HEK293T (cell line): ENCODE measurements at regions not wholly inside any gene's neighbourhood (a gene's known extent, or its start where the extent isn't known, plus 50 kb on each side); places are given as distances from the start of the nearest gene placed in this dataset.

Source experiments
- CTCF ChIA-PET: fragments of 350-600 bp; formaldehyde crosslinking; extraction: SDS; loops from one replicate; lab custom pipeline; 2021; ENCODE audit warnings: antibody characterized with exemption, inconsistent platforms; lab: Yijun Ruan, JAX
- POLR2A ChIA-PET: fragments of 350-600 bp; formaldehyde crosslinking; extraction: SDS; loops from one replicate; lab custom pipeline; 2020; ENCODE audit warnings: antibody characterized with exemption, inconsistent platforms; lab: Yijun Ruan, JAX
- DNase-seq: peaks from one replicate; pipeline ENCODE4 v3.0.0; 2012; ENCODE audit warnings: mixed read lengths; ENCODE audit errors: extremely low spot score
- ARNT ChIP-seq: fragments of 450-650 bp; IDR thresholded peaks from 2 replicates; pipeline ENCODE4 v1.6.1; 2017; ENCODE audit warnings: mild to moderate bottlenecking
- BHLHE40 ChIP-seq: fragments of 450-650 bp; IDR thresholded peaks from 2 replicates; pipeline ENCODE4 v1.6.1; 2016; ENCODE audit warnings: mild to moderate bottlenecking, moderate library complexity, borderline replicate concordance
- CTBP1 ChIP-seq: fragments of 450-650 bp; IDR thresholded peaks from 2 replicates; pipeline ENCODE4 v1.6.1; 2016; ENCODE audit warnings: borderline replicate concordance
- ELF4 ChIP-seq: fragments of 450-650 bp; IDR thresholded peaks from 2 replicates; pipeline ENCODE4 v1.6.1; 2017; ENCODE audit warnings: antibody characterized with exemption
- FOXA1 ChIP-seq: fragments of 450-650 bp; IDR thresholded peaks from 2 replicates; pipeline ENCODE4 v1.6.1; 2016; ENCODE audit warnings: mild to moderate bottlenecking
- FOXK2 ChIP-seq: fragments of 450-650 bp; IDR thresholded peaks from 2 replicates; pipeline ENCODE4 v1.6.1; 2016; ENCODE audit warnings: mild to moderate bottlenecking
- FOXM1 ChIP-seq: fragments of 450-650 bp; IDR thresholded peaks from 2 replicates; pipeline ENCODE4 v1.6.1; 2017; ENCODE audit warnings: mild to moderate bottlenecking, borderline replicate concordance
- HDGF ChIP-seq: fragments of 450-650 bp; IDR thresholded peaks from 2 replicates; pipeline ENCODE4 v1.6.1; 2017; ENCODE audit warnings: antibody characterized with exemption, borderline replicate concordance
- L3MBTL2 ChIP-seq: fragments of 450-650 bp; conservative IDR thresholded peaks from 2 replicates; pipeline ENCODE4 v1.6.1; 2016; ENCODE audit warnings: mild to moderate bottlenecking
- LEF1 ChIP-seq: fragments of 450-650 bp; IDR thresholded peaks from 2 replicates; pipeline ENCODE4 v1.6.1; 2017; ENCODE audit warnings: mild to moderate bottlenecking, borderline replicate concordance
- NFRKB ChIP-seq: fragments of 450-650 bp; IDR thresholded peaks from 2 replicates; pipeline ENCODE4 v1.6.1; 2016; ENCODE audit warnings: mild to moderate bottlenecking, moderate library complexity
- SP1 ChIP-seq: fragments of 450-650 bp; IDR thresholded peaks from 2 replicates; pipeline ENCODE4 v1.6.1; 2017
- SUZ12 ChIP-seq: fragments of 450-650 bp; IDR thresholded peaks from 2 replicates; pipeline ENCODE4 v1.6.1; 2016; ENCODE audit warnings: mild to moderate bottlenecking
- TARDBP ChIP-seq: fragments of 450-650 bp; IDR thresholded peaks from 2 replicates; pipeline ENCODE4 v1.6.1; 2016
- ZNF384 ChIP-seq: fragments of 450-650 bp; IDR thresholded peaks from 2 replicates; pipeline ENCODE4 v1.6.1; 2016
- TF ChIP-seq, protein P1 (sequence below): fragments of 450-650 bp; IDR thresholded peaks from 2 replicates; pipeline ENCODE4 v1.6.1; 2016

DNA sequence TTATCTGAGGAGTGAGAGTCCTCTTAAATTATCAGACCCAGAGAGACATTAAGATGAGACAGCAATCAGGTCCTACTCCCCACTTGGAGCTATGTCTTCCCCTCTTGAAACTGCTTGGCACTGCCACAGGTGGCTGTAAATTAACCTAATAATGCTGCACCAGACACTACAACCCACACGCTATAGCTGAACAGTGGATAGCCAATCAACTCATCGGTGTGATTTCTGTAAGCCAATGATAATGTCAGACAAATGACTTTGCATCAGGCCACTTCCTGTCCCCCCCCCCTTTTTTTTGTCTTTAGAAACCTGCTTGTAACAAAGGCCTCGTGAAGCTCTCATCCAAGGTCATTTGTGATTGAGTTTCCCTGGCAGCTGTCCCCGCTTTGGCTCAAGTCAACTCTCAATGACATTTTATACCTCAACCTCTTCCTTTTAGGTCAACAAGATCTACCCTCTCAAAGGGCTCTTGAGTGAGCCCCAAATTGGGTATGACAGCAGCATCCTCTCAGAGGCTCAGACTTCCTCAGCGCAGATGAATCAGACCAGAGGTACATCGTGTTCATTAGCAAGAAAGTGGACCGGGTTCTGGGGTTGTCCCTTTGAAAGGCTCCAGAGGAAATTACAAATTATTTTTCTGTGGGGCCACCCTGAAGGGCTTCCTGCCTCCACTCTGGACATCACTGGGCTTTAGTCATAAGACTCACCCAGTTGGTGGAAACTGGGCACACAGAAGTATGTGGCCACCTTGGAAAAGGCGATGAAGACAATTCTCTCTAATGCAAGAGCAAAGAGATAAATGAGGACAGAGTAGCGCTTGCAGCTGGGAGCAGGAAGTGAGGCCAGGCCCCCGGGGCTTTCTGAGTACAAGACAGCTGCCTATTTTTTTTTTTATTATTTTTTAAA, 73.6 kb downstream of the COPS8 start:
- no peak for DNase-seq
- TF ChIP-seq ZNF384 (no peak), ARNT (no peak), L3MBTL2 (no peak)

DNA sequence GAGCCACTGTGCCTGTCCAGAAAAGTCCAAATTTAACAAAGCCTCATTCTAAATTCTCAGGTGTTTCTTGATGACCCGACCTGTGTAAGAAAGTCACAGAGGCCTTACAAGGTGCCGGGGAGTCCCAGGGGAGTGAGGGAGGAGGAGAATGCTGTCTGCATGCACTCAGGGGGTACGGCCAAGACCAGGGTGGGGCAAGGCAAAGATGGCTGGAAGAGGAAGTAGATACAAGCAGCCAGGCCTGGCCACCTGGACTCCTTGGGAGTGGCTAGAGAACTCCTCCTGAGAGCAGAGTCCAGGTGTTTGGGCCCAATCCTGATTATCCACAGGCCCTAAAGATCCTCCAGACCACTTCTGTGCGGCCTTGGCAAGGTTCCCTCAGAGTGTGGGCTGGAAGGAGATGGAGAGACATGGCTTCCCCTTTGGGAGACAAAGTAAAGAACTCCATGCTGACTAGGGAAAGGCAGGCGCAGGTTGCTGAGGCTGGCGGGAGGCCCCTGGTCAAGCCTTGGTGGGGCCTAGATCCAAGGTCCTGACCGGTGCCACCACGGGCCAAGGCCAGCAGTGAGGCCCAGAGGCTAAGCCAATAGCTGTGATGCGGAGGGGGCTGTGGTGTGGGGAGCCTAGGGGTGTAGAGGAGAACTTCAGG, 74.7 kb downstream of the COPS8 start:
- POLR2A ChIA-PET, result no interaction called here
- DNase-seq, result no peak
- CTCF ChIA-PET, result no interaction called here
- TF ChIP-seq TARDBP (no peak), L3MBTL2 (no peak), ZNF384 (no peak), BHLHE40 (no peak)
- TF ChIP-seq, protein P1, sequence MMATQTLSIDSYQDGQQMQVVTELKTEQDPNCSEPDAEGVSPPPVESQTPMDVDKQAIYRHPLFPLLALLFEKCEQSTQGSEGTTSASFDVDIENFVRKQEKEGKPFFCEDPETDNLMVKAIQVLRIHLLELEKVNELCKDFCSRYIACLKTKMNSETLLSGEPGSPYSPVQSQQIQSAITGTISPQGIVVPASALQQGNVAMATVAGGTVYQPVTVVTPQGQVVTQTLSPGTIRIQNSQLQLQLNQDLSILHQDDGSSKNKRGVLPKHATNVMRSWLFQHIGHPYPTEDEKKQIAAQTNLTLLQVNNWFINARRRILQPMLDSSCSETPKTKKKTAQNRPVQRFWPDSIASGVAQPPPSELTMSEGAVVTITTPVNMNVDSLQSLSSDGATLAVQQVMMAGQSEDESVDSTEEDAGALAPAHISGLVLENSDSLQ, result no peak

More for the DNA sequence above, 73.6 kb downstream of the COPS8 start:
- ChIA-PET POLR2A (no interaction called here), CTCF (no interaction called here)

DNA sequence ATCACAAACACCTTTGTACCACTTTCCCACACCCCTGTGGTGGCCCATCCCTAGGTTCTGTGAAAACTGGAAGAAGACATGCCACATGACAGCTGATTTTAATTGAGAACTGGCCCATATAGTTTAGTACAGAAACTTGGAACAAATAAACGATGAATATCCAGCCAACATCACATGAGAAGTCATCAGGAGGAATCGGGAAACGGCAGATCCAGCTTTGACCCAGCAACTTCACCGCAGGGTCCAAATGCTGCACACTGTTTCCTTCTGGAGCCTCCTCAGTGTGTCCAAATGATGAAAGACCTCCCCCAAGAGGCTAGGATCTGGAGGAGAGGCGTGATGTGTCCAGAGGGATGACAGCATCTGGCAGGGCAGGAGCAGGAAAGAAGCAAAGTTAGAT, 75.5 kb downstream of the COPS8 start:
- POLR2A ChIA-PET, result no interaction called here
- CTCF ChIA-PET, result interaction anchor here (0.6 kb wide), 1 partner anchor 590 kb away, joined by 3 read pairs; no protein-coding TSS in a partner anchor
- no peak for TF ChIP-seq FOXM1
- TF ChIP-seq SUZ12, result no peak
- TF ChIP-seq FOXA1, result no peak
- TF ChIP-seq L3MBTL2, result no peak
- TF ChIP-seq NFRKB, result no peak
- no peak for TF ChIP-seq TARDBP
- no peak for TF ChIP-seq SP1
- no peak for TF ChIP-seq ELF4
- TF ChIP-seq LEF1, result no peak
- no peak for TF ChIP-seq BHLHE40
- TF ChIP-seq, protein P1, result no peak
- TF ChIP-seq CTBP1, result no peak
- TF ChIP-seq ZNF384, result no peak
- no peak for TF ChIP-seq FOXK2
- TF ChIP-seq ARNT, result no peak
- no peak for DNase-seq

DNA sequence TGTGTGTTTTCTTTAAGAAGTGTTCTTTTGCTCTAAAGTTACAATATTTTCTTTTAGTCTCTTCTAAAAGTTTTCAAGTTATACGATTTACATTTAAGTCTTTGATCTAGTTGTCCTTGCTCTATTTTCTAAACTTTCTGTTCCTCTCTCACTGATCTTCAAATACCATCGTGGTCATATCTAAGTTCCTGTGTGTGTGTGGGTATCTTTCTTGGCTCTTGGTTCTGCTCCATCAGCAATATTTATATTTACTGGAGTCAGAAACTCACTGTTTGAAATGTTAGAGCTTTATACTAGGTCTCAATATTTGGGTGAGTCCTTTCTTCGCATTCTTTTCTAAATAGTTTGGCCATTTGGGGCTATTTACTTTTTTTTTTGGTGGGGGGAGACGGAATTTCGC, 77.3 kb downstream of the COPS8 start:
- ChIA-PET CTCF (interaction anchor here (0.7 kb wide), 1 partner anchor 40 kb away, joined by 3 read pairs; no protein-coding TSS in a partner anchor), POLR2A (no interaction called here)
- TF ChIP-seq SP1, result no peak
- no peak for TF ChIP-seq FOXA1
- no peak for TF ChIP-seq ARNT
- TF ChIP-seq L3MBTL2, result no peak
- no peak for TF ChIP-seq BHLHE40
- no peak for TF ChIP-seq FOXK2
- no peak for TF ChIP-seq TARDBP
- no peak for TF ChIP-seq SUZ12
- no peak for DNase-seq

DNA sequence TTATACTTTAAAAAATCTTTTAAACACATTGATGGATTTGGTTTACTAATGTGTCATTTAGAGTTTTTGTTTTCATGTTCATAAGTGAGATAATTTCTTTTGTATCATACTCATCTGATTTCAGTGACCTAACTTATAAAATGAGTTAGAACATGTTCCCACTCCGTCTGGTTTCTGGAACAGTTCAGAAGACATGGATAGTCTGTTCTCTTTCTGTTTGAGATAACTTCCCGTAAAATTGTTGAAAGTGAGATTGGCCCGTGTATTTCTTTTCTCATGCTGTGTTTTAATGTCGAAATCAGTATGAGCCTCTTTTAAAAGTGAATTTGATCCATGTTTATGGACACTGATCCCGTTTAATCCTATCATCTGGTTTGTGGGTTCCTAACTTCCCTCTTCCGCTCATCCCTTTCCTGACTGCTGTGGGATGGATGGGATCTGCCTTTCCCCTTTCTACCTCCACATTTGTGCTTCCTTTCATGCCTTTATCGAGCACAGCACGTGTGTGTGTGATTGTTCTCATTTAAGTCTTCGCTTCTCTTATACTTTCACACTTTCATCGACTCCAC, 78.9 kb downstream of the COPS8 start:
- ChIA-PET CTCF (interaction anchor here (0.6 to 1.9 kb wide), 5 partner anchors 10 to 1810 kb away, joined by 3 to 13 read pairs (median 4); no protein-coding TSS in a partner anchor), POLR2A (no interaction called here)
- no peak for DNase-seq
- TF ChIP-seq ZNF384, result no peak

DNA sequence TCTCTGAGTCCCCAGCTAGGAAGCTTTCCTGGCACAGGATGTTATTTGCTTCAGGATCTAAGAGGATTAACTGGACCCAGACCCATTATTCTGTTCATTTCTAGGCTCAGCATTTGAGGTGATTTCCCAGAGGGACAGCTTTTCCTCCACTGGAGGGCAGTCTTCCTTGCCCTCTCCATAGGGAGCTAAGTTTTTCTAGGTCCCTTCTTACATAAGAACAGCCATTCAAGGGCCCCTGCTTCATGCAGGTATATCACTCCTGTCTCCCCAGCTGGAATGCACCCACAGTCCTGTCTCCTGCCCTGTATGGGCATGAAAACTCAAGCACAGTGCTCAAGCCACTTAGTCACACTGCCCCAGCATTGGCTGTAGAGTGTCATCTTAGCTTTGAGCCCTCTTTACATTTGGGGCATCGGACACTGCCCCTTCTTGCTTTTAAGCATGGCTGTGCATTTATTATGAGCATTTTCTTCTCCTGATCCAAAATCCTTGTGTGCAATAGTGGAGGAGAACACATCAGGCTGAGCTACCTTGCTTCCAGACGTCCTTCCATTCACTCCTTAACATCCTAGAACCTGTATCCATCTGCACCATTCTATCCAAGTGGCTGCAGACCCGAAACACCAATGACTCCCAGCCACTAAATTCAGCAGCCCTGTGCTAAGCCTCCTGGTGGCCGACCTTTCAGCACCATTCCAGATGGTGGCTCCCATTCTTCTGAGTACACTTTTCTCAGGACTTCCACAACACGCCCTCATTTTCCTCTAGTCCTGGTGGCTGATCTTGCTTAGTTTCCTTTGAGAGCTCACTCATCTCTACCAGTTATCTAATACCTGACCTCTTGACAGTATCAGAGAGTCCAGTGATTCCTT, 80.0 kb downstream of the COPS8 start:
- TF ChIP-seq ZNF384 (no peak), ELF4 (no peak), TARDBP (no peak), ARNT (no peak), SP1 (no peak)
- POLR2A ChIA-PET, result no interaction called here
- DNase-seq, result peak; percentile 17

DNA sequence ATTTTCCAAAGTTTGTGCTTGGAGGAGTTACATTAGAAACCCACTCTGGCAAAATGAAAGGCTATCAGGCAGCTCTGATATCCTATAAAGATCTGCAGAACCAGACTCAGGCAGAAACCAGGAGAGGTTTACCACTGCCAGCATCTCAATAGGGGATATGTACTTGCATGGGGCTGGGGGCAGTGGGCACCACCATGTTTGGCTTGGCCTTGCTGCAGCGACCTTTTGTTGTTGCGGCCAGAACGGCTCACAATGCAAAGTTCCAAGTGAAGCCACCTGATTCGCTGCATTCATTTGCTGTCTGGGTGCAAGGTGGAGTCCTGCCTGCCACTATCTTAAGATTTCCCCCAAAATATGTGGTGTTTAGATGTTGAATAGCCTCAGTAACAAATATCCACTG, 81.3 kb downstream of the COPS8 start:
- ChIA-PET CTCF (no interaction called here), POLR2A (no interaction called here)
- DNase-seq, result no peak
- TF ChIP-seq TARDBP, result no peak
- no peak for TF ChIP-seq HDGF
- no peak for TF ChIP-seq BHLHE40
- TF ChIP-seq ZNF384, result no peak
- no peak for TF ChIP-seq NFRKB
- TF ChIP-seq FOXK2, result no peak
- TF ChIP-seq FOXM1, result no peak
- TF ChIP-seq LEF1, result no peak
- TF ChIP-seq L3MBTL2, result no peak
- TF ChIP-seq ELF4, result no peak
- no peak for TF ChIP-seq SP1
- no peak for TF ChIP-seq ARNT
- no peak for TF ChIP-seq FOXA1
- no peak for TF ChIP-seq CTBP1
- no peak for TF ChIP-seq SUZ12
- TF ChIP-seq, protein P1, result no peak

More for the DNA sequence above, 80.0 kb downstream of the COPS8 start:
- CTCF ChIA-PET, result interaction anchor here (0.6 to 1.9 kb wide), 7 partner anchors 9 to 1809 kb away, joined by 3 to 13 read pairs (median 3); no protein-coding TSS in a partner anchor
